ENCODE measurements at regions not wholly inside any gene's neighbourhood (a gene's known extent, or its start where the extent isn't known, plus 50 kb on each side); places are given as distances from the start of the nearest gene placed in this dataset.

DNA sequence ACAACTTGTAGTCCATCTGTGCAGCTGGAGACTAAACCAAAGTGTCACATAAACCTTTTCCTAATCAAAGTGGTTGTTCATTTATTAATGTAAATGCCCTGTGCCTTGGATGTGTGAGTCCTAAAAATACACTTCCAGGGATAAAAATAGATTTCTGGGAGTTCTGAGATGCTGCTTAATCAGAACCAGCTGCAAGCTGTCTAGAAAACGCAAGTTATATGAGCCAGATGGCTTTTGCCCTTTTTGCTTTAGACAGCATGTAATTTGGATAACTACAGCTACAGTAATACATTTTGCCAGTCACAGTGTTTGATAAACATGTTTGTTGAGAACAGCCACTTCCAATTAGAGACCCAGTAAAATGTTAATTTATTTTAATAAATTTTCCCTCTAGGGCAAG lies 185.1 kb upstream of the PRPS1L1 start:
- Histone ChIP-seq H3K27ac (no peak overlapping the region), H3K36me3 (replicated peaks) (no peaks in the 10 kb centered on the region), H3K27me3 (replicated peaks) (no peaks in the 10 kb centered on the region), H3K4me3 (ENCODE audit: low read depth, low read length) (no peak overlapping the region)
- TF ChIP-seq, protein P1, sequence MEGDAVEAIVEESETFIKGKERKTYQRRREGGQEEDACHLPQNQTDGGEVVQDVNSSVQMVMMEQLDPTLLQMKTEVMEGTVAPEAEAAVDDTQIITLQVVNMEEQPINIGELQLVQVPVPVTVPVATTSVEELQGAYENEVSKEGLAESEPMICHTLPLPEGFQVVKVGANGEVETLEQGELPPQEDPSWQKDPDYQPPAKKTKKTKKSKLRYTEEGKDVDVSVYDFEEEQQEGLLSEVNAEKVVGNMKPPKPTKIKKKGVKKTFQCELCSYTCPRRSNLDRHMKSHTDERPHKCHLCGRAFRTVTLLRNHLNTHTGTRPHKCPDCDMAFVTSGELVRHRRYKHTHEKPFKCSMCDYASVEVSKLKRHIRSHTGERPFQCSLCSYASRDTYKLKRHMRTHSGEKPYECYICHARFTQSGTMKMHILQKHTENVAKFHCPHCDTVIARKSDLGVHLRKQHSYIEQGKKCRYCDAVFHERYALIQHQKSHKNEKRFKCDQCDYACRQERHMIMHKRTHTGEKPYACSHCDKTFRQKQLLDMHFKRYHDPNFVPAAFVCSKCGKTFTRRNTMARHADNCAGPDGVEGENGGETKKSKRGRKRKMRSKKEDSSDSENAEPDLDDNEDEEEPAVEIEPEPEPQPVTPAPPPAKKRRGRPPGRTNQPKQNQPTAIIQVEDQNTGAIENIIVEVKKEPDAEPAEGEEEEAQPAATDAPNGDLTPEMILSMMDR (IDR thresholded peaks at IDR 0.05; ENCODE audit: low read depth, low read length, missing control alignments): no peak
- in situ Hi-C loops (cut with HindIII; ENCODE audit: low pct_ligation_motif_present, low sequenced_read_pairs): no loop called here
- no peak for DNase-seq

DNA sequence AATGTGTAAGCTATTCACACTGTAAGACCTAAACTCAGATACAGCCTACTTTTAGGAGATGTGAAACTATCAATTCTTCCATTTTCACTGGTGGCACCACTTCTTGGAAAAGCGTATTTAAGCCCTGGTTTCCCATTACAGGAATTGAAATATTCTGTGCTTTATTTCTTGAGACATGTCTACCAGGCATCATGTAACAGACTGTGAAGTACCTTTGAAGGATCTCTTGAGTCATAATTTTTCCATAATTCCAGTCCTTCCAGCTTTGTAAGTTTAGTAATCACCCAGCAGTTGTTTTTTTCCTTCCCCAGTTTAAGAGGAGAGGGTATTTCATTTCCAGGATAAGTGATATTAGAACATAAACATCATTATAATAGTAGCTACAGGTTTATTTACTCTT lies 186.0 kb upstream of the PRPS1L1 start:
- no peaks in the 10 kb centered on the region for H3K36me3 ChIP-seq (replicated peaks)
- TF ChIP-seq, protein P1 (IDR thresholded peaks at IDR 0.05; ENCODE audit: low read depth, low read length, missing control alignments): no peak
- no peak for DNase-seq
- H3K27ac ChIP-seq: no peak overlapping the region
- no peak overlapping the region for H3K4me3 ChIP-seq (ENCODE audit: low read depth, low read length)
- no peaks in the 10 kb centered on the region for H3K27me3 ChIP-seq (replicated peaks)
- in situ Hi-C loops (cut with HindIII; ENCODE audit: low pct_ligation_motif_present, low sequenced_read_pairs): no loop called here

DNA sequence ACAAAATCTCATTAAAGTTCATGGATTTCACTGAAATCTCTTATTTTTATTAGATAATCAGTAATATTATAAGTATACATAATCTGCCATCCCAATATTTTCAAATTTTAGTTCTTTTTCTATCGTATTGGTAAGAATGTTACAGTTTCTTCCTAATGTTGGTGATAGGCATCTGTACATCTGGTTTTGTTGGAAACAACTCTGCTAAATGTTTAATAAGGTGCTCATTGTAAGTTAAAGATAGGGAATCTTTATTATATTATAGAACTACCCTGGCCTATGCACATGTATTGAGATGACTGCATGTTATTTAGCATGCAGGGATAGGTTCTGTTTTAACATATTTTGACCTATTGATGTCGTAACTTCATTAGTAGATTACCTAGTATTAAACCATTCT lies 188.6 kb upstream of the PRPS1L1 start:
- no peak overlapping the region for H3K27ac ChIP-seq
- DNase-seq: no peak
- no peak overlapping the region for H3K4me3 ChIP-seq (ENCODE audit: low read depth, low read length)
- no peaks in the 10 kb centered on the region for H3K36me3 ChIP-seq (replicated peaks)
- in situ Hi-C loops (cut with HindIII; ENCODE audit: low pct_ligation_motif_present, low sequenced_read_pairs): no loop called here
- no peaks in the 10 kb centered on the region for H3K27me3 ChIP-seq (replicated peaks)
- TF ChIP-seq, protein P1 (IDR thresholded peaks at IDR 0.05; ENCODE audit: low read depth, low read length, missing control alignments): no peak

DNA sequence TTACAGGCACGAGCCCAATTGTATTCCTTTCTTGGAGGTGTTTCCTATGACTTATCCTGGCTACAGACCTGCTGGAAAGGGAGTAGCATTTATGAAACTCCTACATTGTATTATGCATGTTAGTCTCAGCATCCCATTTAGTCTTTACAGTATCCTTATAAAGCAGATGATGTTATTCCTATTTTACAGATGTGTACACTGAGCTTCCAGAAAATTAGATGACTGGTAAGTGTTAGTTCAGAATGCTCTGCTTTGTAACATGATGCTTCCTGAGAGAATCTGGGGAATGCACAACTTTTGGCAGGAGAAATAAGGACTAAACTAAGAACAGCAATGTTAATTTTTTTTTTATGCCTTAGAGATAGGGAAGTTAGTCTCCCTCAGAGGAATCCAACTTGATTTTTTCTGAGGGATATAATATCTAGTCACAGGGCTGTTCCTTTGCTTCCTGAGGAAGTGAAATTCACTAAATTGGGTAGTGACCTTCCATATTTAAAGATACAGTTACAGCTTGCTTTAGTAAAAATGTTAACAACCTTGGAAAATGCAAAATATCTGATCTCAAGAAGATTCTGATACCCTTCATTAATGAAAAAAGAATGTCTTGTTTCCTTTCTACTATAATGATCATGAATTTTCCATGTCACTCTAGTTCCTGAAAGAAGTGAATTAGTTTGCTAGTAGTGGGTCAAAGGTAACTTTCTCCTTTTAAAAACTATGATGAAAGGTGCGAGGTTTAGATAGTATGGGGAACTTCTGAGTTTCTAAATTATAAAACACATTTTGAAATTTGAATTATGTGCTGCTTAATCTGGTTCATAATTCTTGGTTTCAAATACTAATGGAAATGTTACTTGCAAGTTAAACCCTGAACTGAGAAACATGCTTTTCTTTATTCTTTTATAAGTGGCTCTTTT lies 194.0 kb upstream of the PRPS1L1 start:
- H3K27ac ChIP-seq: no peak overlapping the region
- TF ChIP-seq, protein P1 (IDR thresholded peaks at IDR 0.05; ENCODE audit: low read depth, low read length, missing control alignments): no peak
- in situ Hi-C loops (cut with HindIII; ENCODE audit: low pct_ligation_motif_present, low sequenced_read_pairs): no loop called here
- no peaks in the 10 kb centered on the region for H3K27me3 ChIP-seq (replicated peaks)
- no peaks in the 10 kb centered on the region for H3K36me3 ChIP-seq (replicated peaks)
- DNase-seq: no peak
- H3K4me3 ChIP-seq (ENCODE audit: low read depth, low read length): no peak overlapping the region

DNA sequence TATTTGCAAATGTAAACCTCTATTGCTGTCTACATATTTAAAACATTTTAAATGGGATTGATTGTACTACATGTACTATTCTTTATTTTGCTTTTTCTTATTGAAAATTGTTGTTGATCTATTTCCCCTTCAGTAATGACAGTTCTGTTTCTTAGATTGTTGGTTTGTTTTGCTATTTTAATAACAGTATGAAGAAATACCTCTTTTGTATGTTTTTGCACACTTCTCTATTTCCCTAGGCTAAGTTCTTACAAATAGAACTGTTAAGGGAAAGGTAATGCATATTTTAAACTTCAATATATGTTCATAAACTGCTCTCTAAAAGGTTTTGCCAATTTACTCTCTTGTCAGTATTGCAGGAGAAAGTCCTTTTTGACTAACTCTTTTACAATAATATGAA lies 195.0 kb upstream of the PRPS1L1 start:
- in situ Hi-C loops (cut with HindIII; ENCODE audit: low pct_ligation_motif_present, low sequenced_read_pairs): no loop called here
- H3K4me3 ChIP-seq (ENCODE audit: low read depth, low read length): no peak overlapping the region

More for the DNA sequence above, 195.0 kb upstream of the PRPS1L1 start:
- no peak for DNase-seq
- Histone ChIP-seq H3K36me3 (replicated peaks) (no peaks in the 10 kb centered on the region), H3K27ac (no peak overlapping the region), H3K27me3 (replicated peaks) (no peaks in the 10 kb centered on the region)
- TF ChIP-seq, protein P1 (IDR thresholded peaks at IDR 0.05; ENCODE audit: low read depth, low read length, missing control alignments): no peak
